ENCODE measurements at regions not wholly inside any gene's neighbourhood (a gene's known extent, or its start where the extent isn't known, plus 50 kb on each side); places are given as distances from the start of the nearest gene placed in this dataset.

- TF ChIP-seq CTCF (conservative IDR thresholded peaks at IDR 0.05 in 1 of 2, IDR thresholded peaks at IDR 0.05 in 1 of 2; ENCODE audit: low read depth in 1 of 2, low read length in 2 of 2) (no peak), EZH2 (IDR thresholded peaks at IDR 0.05; ENCODE audit: low read length, missing control alignments) (no peak)
These were observed 152.7 kb downstream of the CD83 start for GRCh38 chr6:14270142-14270893.
